NCI-H2227 (cell line): ENCODE measurements at regions not wholly inside any gene's neighbourhood (a gene's known extent, or its start where the extent isn't known, plus 50 kb on each side); places are given as distances from the start of the nearest gene placed in this dataset.
A peak's percentile ranks its signal among the peaks of the same experiment; 100 is the strongest.
"Not testable (repeated sequence)": the region's sequence is repeated elsewhere in the genome, so short reads cannot be mapped to it uniquely, and the experiment has no call there.

Experiments used
- DNase-seq: peaks from one replicate; lab custom pipeline; 2025; ENCODE audit not compliant: unreplicated experiment; lab: John Stamatoyannopoulos, UW

DNA sequence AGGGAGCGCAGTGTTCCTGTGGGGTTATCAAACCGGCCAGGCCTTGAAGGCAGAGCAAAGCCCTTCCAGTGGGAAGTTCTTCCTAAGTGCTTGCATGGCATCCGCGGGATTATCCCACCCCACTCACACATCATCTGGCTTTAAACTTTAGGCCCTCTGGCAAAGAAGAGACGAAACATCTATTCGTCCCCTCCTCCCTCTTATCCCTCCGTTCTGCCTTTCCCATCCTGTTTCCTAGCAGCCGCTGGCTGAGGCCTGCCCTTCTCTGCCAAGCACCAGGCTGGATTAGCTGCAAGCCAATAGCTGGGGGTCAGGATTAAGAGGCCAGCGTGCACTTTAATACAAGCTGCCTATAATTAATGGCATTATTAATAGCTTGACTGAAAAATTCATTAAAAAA, 621.0 kb downstream of the PKHD1 start:
- no peak for DNase-seq

DNA sequence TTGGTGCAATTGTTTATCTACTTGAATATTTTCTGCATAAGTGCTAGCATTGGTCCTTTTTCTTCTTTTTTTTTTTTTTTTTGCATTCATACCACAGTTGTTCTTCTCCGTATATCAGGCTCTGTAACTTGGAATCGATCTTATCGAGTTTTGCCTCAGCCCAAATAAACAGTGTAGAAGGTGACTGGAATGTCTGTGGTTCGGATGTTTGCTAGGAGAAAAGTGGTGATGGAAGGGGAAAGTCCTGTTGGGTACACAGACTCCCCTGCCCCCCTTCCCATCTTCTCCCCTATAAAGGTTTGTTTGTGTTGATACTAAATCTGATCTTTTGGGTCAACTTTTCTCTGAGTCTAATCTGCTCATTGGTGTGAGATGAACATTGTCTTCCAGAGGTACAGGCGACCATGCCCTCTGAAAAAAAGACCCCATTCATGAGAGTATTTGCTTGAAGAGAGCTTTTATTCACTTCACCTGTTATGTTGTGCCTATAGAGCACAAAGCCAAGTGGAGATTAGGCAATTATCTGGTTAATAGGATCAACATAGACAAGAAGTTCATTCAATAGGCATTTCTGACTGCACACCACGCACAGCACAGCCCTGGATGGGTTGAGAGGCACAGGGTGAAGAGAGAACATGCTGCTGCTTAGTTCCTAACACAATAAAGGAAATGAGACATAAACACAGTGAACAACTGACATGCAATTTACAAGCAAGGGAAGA, 620.0 kb downstream of the PKHD1 start:
- peak; percentile 10 for DNase-seq

DNA sequence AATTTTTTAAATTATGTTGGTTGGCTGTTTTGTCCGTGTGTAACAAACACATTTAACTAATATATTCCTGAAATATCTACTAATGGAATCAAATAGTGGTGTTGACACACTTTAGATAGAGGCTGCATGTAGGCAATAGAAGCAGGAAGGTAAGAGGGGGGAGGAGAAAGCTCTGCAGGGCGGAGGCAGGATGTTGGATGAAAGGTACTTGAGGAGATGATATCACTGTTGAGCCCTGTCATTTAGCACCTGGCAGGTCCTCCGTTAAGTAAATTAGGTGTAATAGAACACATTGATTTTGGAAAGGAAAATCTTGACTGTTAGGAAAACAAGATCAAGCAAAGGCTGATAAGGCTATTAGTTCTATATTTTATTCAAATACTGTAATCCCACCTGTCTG, 618.7 kb downstream of the PKHD1 start:
- no peak for DNase-seq

DNA sequence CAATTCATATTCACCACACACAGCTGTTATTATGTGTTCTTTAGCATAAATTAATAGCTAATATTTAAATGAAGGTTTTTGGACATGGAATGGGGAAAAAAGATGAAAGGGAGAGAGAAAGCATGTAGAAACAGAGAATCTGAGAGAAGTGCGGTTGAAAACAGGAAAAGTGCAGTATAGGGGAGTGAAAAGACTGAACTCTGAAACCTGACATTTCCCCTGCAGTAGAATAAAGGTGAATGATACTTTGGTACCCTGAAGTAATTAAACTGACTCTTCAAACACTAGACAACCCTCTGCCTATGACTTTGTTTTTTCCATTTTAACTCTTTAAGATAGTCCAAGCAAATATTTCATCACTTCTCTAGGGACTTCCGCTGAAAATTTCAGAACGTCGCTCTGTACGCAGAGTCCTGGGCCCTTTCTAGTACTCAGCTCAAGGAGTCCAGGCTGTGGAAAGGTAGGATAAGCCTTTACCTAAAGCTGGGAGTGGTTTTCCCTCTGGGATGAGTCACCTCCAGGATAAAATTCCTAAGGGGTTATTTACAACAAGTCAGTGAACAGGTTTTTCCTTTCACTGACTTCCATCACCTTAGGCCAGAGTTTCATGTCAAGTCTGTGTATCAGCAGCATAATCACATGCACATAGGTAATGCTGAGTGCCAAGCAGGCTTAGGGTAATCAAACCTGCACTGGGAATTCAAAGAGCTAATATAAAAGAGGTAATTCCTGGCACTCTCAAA, 614.5 kb downstream of the PKHD1 start:
- DNase-seq, result no peak

DNA sequence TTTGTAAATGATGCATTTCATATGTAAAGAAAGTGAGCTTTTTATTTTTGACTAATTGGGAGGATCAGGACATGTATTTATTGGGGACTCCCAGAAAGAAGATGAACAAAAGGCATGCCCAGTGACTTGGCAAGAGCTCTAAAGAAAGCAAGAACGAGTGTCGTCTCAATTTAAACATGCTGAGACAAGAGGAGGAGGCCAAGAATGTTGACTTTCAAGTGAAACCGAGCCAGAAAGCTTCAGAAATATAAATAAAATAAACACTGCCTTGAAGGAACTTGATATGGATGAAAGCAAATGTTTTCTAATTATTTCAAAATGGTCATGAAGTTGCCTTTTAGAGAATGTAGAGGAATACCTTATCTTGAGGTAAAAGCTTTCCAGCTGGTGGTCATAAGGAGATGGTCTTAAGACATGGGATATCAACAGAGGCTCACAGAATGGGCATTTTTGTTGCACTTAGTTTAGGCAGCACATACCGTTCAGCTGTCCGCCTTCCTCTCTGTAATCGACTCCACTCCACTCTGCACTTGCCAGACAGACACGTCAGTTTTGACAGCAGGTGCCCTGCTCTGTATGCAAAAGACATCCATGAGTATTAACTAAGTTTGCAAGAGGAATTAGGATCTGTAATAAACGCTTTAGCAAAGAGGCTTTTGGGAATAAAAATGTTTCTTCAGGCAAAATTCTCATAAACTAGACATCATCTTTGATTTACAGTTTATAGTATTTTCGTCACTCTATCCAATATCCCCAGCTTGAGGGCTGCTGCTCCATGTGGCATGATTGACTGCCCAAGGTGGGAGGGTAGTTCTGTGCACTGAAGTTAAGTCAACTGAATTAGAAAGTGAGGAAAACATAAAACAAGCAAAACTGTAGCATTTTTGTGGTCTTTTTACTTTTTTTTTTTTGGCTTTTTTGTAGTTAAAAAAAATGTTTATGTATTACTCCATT, 613.1 kb downstream of the PKHD1 start:
- DNase-seq, result no peak

DNA sequence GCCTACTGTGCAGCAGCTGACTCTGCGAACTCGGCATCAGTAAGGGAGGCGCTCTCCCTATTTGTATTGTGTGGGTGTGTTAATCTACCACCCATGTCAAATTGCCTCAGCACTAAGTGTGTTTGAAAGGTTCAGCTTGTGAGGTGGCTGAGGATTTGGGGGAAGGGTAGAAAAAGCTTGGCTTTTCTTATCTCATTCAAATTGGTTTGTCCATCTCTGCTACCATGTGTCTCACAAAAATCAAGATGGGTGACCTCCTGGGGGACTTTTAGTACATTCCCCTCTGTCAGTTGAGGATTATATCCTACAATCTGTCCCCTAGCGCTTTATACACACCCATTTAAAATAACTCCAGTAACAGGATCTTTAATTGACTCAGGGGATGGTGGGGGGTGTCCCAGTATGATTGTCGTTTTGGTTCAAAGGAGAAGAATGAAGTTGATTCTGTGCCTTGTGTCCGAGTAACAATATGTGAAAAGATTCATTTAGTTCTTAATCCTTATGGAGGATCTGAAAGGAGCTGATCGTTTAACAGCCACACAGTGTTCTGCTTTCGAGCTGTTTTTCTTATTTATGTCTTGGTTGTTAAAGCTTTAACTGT, 609.6 kb downstream of the PKHD1 start:
- DNase-seq, result no peak

DNA sequence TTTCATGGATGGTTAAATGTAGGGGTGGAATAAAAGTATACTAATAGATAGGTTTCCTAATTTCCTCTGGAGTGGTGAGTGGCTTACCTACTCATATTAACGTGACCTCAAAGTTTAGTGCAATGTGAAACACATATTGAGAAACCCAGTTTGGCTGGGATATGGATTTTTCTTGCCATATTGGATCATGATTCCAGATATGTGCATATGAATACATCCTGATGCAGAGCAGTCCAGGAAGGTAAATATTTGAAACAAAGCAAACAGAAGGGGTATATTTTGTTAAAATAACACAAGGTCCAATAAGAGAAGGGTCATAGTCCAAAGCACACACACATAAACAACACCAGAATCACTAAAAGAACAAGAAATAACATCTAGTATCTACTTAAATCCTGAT, 608.1 kb downstream of the PKHD1 start:
- DNase-seq, result no peak

DNA sequence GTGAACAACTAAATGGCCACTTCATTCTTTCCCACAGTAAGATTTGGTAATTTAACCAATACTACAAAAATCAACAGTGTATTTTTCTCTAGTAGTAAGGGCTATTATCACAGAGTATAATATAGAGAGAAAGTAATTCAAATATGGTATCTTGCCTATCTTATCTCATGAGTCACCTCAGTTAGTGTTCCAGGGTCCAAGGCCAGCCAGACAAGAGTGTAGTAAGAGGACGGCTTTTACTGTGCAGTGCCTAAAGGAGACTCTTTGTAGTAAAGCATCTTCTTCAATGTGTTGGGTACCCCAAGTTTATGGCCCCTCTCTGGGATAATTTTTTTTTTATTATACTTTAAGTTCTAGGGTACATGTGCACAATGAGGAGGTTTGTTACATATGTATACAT, 607.4 kb downstream of the PKHD1 start:
- DNase-seq, result no peak

DNA sequence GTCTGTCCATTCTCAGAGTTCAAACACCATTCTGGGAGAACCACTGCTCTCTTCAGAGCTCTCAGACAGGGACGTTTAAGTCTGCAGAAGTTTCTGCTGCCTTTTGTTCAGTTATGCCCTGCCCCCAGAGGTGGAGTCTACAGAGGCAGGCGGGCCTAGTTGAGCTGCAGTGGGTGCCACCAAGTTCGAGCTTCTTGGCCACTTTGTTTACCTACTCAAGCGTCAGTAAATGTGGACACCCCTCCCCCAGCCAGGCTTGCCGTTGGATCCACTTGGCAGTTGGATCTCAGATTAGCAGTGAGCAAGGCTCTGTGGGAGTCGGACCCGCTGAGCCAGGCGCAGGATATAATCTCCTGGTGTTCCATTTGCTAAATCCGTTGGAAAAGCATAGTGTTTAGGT, 601.5 kb downstream of the PKHD1 start:
- DNase-seq, result not testable (repeated sequence)

DNA sequence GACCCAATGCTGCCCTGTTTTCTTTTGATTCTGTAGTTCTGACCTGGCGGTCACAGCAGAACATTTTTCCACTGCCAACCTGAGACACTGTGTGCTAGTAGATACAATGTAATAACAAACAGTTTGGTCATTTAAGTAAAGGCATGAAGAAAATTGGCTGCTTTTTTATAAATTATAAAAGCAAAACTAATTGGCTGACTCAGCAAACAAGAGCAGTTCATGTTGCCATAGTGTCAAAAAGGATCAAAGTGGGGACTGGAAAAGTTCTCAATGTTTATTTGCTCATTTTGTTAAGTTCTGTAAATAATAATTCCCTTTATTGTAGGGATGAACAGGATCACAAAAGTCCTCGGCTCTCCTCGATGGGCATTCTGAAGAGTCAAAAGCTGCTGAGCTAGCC, 599.5 kb downstream of the PKHD1 start:
- no peak for DNase-seq

DNA sequence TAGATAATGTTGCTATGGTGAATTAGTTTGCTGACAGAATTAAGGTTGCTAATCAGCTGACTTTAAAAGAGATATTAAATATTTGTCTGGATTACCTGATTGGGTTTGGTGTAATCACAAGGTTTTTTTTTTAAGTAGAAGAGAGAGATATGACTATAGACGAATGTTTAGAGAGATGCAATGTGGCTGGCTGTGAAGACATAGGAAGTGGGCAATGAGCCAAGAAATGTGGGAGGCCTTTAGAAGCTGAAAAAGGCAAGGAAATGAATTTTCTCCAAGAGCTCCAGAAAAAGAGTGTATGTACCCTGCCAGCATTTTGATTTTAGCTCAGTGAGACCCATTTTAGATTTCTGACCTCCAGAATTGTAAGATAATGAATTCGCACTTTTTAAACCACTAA, 598.3 kb downstream of the PKHD1 start:
- DNase-seq, result no peak

DNA sequence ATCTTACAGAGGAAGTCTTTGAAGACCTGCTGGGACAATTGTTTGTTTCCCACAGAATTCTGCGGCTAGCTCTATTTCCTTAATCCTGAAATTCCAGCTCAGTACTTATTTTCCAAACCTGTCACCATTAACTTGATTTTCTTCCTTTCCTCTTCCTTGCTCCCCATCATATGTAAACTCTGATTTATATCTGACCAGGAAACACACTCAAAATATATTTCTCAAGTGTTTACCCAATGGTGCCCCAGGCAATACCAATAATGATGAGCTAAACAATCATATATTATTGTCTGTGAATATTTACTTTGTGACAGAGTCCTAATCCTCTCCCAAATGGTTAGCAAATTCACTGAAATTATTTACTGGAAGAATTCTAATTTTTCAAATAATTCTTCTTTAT, 597.3 kb downstream of the PKHD1 start:
- no peak for DNase-seq

DNA sequence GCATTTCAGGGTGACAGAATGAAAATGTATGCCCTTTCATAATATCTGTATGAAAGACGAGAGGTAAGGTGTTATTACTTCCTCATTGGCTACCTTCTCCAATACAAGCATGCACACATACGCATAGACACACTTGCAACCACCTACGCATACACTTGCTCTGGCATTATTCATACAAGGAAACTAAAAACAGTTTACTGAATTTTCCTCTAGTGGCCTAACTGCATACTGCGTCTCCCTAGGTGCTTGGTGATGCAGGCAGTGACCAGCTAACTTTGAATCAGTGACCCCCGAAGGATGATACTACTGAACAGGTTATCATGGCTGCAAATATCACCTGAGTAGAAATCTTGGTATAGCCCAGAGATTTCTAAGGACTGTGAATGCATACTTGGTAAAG, 593.1 kb downstream of the PKHD1 start:
- DNase-seq, result no peak

DNA sequence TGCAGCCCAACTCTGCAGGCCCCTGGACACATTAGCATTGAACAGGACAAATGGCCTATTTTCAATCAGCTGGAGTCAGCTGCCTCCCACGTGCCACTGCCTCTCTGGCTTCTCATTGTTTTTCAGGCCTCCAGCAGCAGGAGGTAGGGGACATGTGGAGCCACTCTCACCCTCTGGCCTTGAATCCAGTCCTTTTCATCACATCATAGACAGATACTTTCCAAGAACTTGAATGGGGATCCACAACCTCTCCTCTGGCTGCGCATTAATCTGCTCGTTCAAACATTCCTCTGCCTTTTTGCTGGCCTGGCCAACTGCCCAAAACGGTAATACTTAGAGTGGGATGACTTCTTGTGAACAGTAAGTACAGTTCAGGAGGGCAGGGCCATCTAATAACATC, 592.3 kb downstream of the PKHD1 start:
- no peak for DNase-seq

DNA sequence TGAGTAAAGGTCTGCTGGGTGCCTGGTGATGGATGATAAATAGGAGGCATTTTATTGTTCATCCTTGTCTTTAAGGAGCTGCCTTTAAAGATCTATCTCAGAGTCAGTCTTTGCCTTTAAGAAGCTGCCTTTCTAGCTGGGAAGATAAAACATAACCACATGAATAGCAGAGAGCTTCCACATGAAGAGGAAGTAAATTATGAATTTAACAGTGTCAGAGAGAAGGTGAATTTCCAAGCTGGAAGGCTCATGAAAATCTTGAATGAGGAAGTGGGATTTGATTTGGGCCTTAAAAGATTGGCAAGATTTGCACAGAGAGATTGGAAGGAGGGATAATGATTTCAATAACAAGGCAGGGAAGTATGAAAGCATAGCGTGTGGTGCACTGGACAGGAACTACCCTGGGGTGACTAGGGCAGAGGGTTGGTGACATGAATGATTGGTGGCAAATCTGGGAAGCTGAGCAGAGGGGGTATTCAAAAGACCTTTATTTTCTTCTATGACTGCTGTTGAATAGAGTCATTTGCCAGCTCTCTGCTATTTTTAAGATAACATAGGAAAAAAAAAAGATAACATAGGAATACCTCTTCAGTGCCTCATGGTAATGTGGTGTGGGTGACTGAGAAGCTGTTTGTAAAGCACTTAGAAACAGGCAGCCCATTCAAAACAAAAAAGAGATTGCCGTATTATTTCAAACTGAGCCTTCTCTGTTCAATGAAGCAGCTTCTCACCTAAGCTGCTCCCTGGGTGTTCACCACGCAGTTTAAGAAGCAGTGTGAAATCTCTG, 591.6 kb downstream of the PKHD1 start:
- peak; percentile 12 for DNase-seq

DNA sequence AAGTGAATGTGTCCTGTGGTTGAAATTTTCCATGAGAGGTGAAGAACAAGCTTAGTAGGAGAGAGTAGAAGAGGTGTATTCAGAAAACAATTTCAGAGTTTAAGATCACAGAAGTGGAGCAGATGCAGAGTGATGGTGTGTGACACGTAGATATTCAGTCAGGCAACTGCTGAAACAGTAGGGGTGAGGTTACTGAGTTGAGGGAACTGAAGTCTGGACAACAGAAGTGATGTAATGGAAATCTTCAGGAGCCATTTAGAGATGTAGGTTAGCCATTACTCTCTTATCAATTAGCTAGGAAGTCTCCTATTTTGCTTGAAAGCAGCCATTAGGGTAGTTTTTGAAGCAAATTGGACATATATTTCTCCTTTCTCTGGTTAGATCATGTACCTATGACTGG, 584.4 kb downstream of the PKHD1 start:
- no peak for DNase-seq

DNA sequence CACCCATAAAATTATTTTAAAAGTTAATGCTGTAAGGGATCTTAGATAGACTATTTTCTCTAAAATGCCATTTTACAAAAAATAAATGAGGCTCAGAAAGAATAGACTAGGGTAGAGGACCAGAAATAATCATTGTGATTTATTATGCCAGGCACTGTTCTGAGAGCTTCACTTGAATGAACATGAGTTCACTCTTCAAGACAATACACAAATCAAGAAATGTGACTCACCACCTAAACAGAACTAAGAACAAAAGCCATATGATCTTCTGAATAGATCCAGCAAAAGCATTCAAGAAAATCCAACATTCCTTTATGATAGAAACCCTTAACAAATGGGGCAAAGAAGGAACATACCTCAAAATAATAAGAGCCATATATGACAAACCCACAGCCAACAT, 582.0 kb downstream of the PKHD1 start:
- DNase-seq, result no peak

DNA sequence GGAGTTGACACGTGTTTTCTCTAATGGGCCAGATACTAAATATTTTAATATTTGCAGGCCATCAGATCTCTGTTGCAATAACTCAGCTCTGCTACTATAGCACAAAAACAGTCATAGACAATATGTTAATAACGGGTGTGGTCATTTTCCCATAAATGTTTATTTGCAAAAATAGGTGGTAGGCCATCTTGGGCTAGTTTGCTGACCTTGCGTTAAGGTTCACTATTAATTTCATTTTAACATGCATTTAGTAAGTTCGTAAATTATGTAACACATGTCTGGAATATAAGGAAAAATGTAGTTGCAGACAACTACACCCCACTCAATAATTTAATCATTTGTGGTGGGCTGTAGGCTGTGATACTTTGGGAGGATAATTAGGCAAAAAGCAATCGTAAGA, 577.8 kb downstream of the PKHD1 start:
- DNase-seq, result no peak

DNA sequence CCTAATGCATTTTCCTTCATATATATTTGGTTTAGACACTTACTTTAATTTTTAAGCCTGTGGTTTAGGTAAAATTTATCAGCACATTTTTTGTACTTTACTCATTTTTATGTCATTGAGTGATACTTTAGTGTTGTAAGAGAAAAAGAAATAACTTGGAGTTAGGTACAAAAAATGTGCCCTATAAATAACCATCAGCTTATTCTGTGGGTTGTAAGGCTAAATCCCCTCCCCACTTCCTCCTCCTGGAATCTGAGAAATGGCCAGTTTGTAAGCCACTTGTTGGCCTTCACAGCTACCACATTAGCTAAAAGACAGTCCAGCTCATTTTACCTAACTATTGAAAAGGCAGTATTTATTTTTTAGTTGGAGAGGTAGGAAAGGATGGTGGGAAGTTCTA, 576.3 kb downstream of the PKHD1 start:
- no peak for DNase-seq

DNA sequence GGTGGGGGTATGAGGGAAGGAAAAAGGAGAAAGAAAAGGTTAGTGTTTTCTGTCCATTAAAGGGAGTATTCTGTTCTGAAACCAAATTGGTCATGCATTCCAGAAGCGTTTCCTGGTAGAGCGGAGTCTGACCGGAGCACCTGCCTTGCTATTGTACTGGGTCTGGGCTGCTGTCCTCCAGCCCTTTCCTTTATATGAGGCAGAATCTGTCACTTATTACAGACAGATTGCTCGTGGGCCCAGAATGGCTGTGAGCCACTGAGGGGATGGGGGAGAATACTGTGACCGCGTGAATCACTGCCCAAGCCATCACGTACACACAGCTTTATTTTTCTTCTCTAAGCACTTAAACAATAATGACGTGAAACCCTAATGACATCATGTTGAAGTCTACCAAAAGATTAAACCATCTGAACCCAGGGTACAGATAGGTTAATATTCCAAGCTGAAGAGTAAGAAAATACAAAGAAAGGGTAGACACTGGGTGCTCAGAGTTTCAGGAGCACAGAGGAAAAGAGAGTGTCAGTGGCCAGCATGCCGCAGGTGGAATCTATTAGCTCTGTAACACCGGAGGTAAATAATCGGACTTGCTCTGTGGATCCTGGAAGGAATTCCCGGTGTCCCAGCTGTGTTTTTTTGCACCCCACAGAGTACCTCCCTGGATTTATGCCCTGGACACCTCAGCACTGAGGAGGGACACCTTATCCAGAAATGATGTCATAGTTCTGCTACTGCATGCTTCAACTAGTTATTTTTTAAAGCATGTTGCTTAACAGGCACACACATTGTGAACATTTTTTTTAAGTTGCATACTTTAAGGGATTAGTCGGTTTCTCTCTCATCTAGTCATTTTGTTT, 573.3 kb downstream of the PKHD1 start:
- no peak for DNase-seq
